ENCODE measurements at regions not wholly inside any gene's neighbourhood (a gene's known extent, or its start where the extent isn't known, plus 50 kb on each side); places are given as distances from the start of the nearest gene placed in this dataset.

- TF ChIP-seq EZH2 (IDR thresholded peaks at IDR 0.05; ENCODE audit: borderline replicate concordance, low read length) (no peak), CTCF (IDR thresholded peaks at IDR 0.05; ENCODE audit: low read length) (no peak)
Observed at GRCh38 chr4:71259911-71260331, 78.9 kb upstream of the SLC4A4 start.

All from OCI-LY1 (cell line).